Spleen (tissue), 11 donors: ENCODE measurements at regions not wholly inside any gene's neighbourhood (a gene's known extent, or its start where the extent isn't known, plus 50 kb on each side); places are given as distances from the start of the nearest gene placed in this dataset.

Experiments
- DNase-seq: peaks from one replicate; pipeline ENCODE4 v3.0.0-alpha.2; 2020
- H3K27ac ChIP-seq, 8 donors: fragments of 200-600 bp; sonication (generic) in 7 of 8; 1 replicate in 4 of 8; 2 replicates in 4 of 8; pipeline versions ENCODE4 v1.5.0 to v1.8.0; 2016 to 2021; ENCODE audit warnings: inconsistent platforms in 4 of 8, mild to moderate bottlenecking in 4 of 8, moderate library complexity in 1 of 8
- H3K27me3 ChIP-seq, 7 donors: fragments of 200-600 bp; sonication (generic) in 6 of 7; replicated peaks in 1 of 7; 1 replicate in 4 of 7; 2 replicates in 3 of 7; pipeline versions ENCODE4 v1.5.0 to v1.8.0; 2016 to 2021; ENCODE audit warnings: inconsistent platforms in 3 of 7, mild to moderate bottlenecking in 1 of 7
- H3K36me3 ChIP-seq, 6 donors: fragments of 200-600 bp; sonication (generic) in 5 of 6; 1 replicate in 4 of 6; 2 replicates in 2 of 6; pipeline versions ENCODE4 v1.5.0 to v1.8.0; 2016 to 2021; ENCODE audit warnings: inconsistent platforms in 2 of 6
- H3K4me1 ChIP-seq, 6 donors: fragments of 200-600 bp; sonication (generic) in 5 of 6; 1 replicate in 3 of 6; 2 replicates in 3 of 6; pipeline versions ENCODE4 v1.5.0 to v1.8.0; 2016 to 2021; ENCODE audit warnings: inconsistent platforms in 3 of 6
- H3K4me3 ChIP-seq, 8 donors: fragments of 200-600 bp; sonication (generic) in 7 of 8; 1 replicate in 4 of 8; 2 replicates in 4 of 8; pipeline versions ENCODE4 v1.5.0 to v1.8.0; 2016 to 2021; ENCODE audit warnings: inconsistent platforms in 4 of 8, mild to moderate bottlenecking in 4 of 8, moderate library complexity in 2 of 8
- H3K9me3 ChIP-seq, 8 donors: fragments of 200-600 bp; sonication (generic) in 7 of 8; 1 replicate in 4 of 8; 2 replicates in 4 of 8; pipeline versions ENCODE4 v1.5.0 to v1.8.0; 2016 to 2021; ENCODE audit warnings: inconsistent platforms in 4 of 8
- POLR2A ChIP-seq, 3 donors: fragments of 450-650 bp; IDR thresholded peaks; one replicate each; pipeline ENCODE4 v1.5.1; 2017; ENCODE audit warnings: antibody characterized with exemption in 3 of 3, mild to moderate bottlenecking in 1 of 3
- POLR2AphosphoS5 ChIP-seq, 3 donors: sonication (generic); formaldehyde crosslinking; IDR thresholded peaks; one replicate each; pipeline ENCODE4 v1.5.1; 2017; ENCODE audit warnings: antibody characterized with exemption in 3 of 3
- WGBS, 5 donors: extraction: QIAGEN DNeasy Blood & Tissue Kit in 3 of 5; methylation state at CpG; one replicate each; pipeline versions ENCODE4 v1.1.5 to v1.1.7; 2013 to 2018; 5-methylcytosine and 5-hydroxymethylcytosine counted together
- intact Hi-C: fragments of 100-400 bp; cut with DNase I; formaldehyde crosslinking; loops from one replicate; pipeline ENCODE4 v1.15.0; 2023; ENCODE audit warnings: low total_unique reads
- TF ChIP-seq, protein P1 (sequence below), 11 experiments: fragments of 200-600 bp in 7 of 11; fragments of 450-650 bp in 4 of 11; sonication (generic) in 4 of 11; IDR thresholded peaks in 8 of 11; conservative IDR thresholded peaks in 3 of 11; 1 replicate in 7 of 11; 2 replicates in 4 of 11; pipeline versions ENCODE4 v1.4.0 to v1.8.0; 2016 to 2021; ENCODE audit warnings: antibody characterized with exemption in 11 of 11, inconsistent platforms in 4 of 11, mild to moderate bottlenecking in 1 of 11
- donor health status: healthy with polysubstance abuse.
- donor health status: DM: no; HTN: no; CAD: no; lungs with moderate emphysema.
- donor health status: DM: no; HTN: no; CAD: no.
- donor health status: Bipolar disorder and iron deficiency.
- donor health status: healthy.
- donor health status: DM: no; HTN: no; CAD: no.
- donor health status: DM: yes; HTN: yes; CAD: no.

DNA sequence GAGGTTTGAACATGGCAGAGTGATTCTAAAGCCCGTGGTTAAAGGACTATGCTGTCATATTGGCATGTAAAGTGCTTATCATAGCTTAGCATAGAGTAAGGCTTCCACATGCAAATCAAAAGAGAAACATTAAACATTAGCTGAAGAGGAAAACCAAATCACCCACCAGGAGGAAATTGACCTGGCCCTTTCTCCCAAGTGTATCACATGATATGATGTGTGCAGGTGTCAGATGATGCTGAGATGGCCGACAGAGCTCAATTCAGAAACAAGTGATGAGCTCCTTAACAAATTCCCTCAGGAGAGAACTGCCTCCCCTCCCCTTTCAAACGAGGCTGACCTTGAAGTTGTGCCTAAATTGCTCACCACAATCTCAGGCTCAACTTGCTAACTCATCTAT lies 217.1 kb upstream of the BTG1 start:
- TF ChIP-seq POLR2AphosphoS5 (IDR thresholded peaks at IDR 0.05) (peak in 1 of 3 donors; percentile 41), POLR2A (IDR thresholded peaks at IDR 0.05) (peak in 1 of 3 donors; percentile 17)
- TF ChIP-seq, protein P1, sequence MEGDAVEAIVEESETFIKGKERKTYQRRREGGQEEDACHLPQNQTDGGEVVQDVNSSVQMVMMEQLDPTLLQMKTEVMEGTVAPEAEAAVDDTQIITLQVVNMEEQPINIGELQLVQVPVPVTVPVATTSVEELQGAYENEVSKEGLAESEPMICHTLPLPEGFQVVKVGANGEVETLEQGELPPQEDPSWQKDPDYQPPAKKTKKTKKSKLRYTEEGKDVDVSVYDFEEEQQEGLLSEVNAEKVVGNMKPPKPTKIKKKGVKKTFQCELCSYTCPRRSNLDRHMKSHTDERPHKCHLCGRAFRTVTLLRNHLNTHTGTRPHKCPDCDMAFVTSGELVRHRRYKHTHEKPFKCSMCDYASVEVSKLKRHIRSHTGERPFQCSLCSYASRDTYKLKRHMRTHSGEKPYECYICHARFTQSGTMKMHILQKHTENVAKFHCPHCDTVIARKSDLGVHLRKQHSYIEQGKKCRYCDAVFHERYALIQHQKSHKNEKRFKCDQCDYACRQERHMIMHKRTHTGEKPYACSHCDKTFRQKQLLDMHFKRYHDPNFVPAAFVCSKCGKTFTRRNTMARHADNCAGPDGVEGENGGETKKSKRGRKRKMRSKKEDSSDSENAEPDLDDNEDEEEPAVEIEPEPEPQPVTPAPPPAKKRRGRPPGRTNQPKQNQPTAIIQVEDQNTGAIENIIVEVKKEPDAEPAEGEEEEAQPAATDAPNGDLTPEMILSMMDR (IDR thresholded peaks at IDR 0.05 in 8 of 11, conservative IDR thresholded peaks at IDR 0.05 in 3 of 11) = peak in 2 of 11 experiments; percentile 15 to 19
- H3K36me3 ChIP-seq = no peaks in the 10 kb centered on the region
- H3K4me1 ChIP-seq = peaks cover 23 to 61% (median 53%) of the 10 kb centered on the region in 6 donors
- H3K9me3 ChIP-seq = no peaks in the 10 kb centered on the region
- 17 to 28% (median 20%) methylated on average over 3 of the region's 3 CpGs for WGBS, 5 donors
- no peaks in the 10 kb centered on the region for H3K27me3 ChIP-seq
- intact Hi-C loops = loop anchor here (10.0 kb wide), 1 partner anchor 202 kb away; no protein-coding TSS in a partner anchor
- H3K27ac ChIP-seq = peak overlapping the region; percentile 74 to 90 (median 86)
- DNase-seq = no peak
- peak overlapping the region in 3 of 8 donors; percentile 30 to 67 (median 36) for H3K4me3 ChIP-seq

DNA sequence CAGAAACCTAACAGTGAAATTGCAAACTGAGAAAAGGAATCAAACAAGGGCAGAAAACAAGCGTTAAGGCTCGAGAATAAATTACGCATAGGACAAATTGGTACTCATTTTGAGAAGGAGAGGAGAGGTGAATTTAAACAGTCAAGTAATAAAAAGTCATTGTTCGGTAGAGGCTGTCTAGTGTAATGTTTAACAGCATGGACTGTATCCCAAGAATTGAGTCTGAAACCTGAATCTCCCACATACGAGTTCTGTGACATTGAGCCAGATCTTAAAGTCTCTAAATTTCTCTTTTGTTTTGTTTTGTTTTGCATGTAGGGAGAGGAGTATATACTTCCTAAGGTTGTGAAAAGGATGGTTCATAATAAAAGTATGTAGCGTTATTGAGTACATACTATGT lies 216.5 kb upstream of the BTG1 start:
- no peaks in the 10 kb centered on the region for H3K36me3 ChIP-seq
- no peaks in the 10 kb centered on the region for H3K9me3 ChIP-seq
- TF ChIP-seq, protein P1 (IDR thresholded peaks at IDR 0.05 in 8 of 11, conservative IDR thresholded peaks at IDR 0.05 in 3 of 11) = no peak
- TF ChIP-seq POLR2AphosphoS5 (IDR thresholded peaks at IDR 0.05) = no peak
- no peak for TF ChIP-seq POLR2A (IDR thresholded peaks at IDR 0.05)
- 66 to 85% (median 70%) methylated on average over 6 of the region's 6 CpGs for WGBS, 5 donors
- H3K4me1 ChIP-seq = peaks cover 23 to 61% (median 53%) of the 10 kb centered on the region in 6 donors
- intact Hi-C loops = loop anchor here (10.0 kb wide), 1 partner anchor 203 kb away; no protein-coding TSS in a partner anchor
- no peaks in the 10 kb centered on the region for H3K27me3 ChIP-seq
- H3K4me3 ChIP-seq = peak overlapping the region in 1 of 8 donors; percentile 67
- no peak for DNase-seq
- H3K27ac ChIP-seq = peak overlapping the region in 7 of 8 donors; percentile 78 to 90 (median 86)

GRCh38 chr12:92360543-92360942 lies 214.9 kb upstream of the BTG1 start:
- H3K4me1 ChIP-seq = peaks cover 23 to 63% (median 51%) of the 10 kb centered on the region in 6 donors
- DNase-seq = no peak
- no peaks in the 10 kb centered on the region for H3K27me3 ChIP-seq
- WGBS, 5 donors = 58 to 69% (median 62%) methylated on average over 2 of the region's 2 CpGs
- H3K36me3 ChIP-seq = no peaks in the 10 kb centered on the region
- H3K9me3 ChIP-seq = no peaks in the 10 kb centered on the region
- intact Hi-C loops = loop anchor here (10.0 kb wide), 1 partner anchor 204 kb away; no protein-coding TSS in a partner anchor
- TF ChIP-seq, protein P1 (IDR thresholded peaks at IDR 0.05 in 8 of 11, conservative IDR thresholded peaks at IDR 0.05 in 3 of 11) = no peak
- no peak for TF ChIP-seq POLR2A (IDR thresholded peaks at IDR 0.05)
- no peak for TF ChIP-seq POLR2AphosphoS5 (IDR thresholded peaks at IDR 0.05)
- H3K27ac ChIP-seq = peak overlapping the region in 7 of 8 donors; percentile 7 to 90 (median 45)
- no peak overlapping the region for H3K4me3 ChIP-seq

GRCh38 chr12:92359581-92360209 lies 214.0 kb upstream of the BTG1 start:
- WGBS, 5 donors = 88 to 93% (median 93%) methylated on average over 2 of the region's 2 CpGs
- Histone ChIP-seq H3K27ac (peak overlapping the region in 4 of 8 donors; percentile 45 to 90 (median 86)), H3K27me3 (no peaks in the 10 kb centered on the region), H3K36me3 (no peaks in the 10 kb centered on the region), H3K4me1 (peaks cover 21 to 55% (median 43%) of the 10 kb centered on the region in 6 donors), H3K4me3 (no peak overlapping the region), H3K9me3 (no peaks in the 10 kb centered on the region)
- intact Hi-C loops = loop anchor here (10.0 kb wide), 1 partner anchor 205 kb away; no protein-coding TSS in a partner anchor
- DNase-seq = no peak
- no peak for TF ChIP-seq POLR2AphosphoS5 (IDR thresholded peaks at IDR 0.05)
- no peak for TF ChIP-seq POLR2A (IDR thresholded peaks at IDR 0.05)
- TF ChIP-seq, protein P1 (IDR thresholded peaks at IDR 0.05 in 8 of 11, conservative IDR thresholded peaks at IDR 0.05 in 3 of 11) = no peak
